ENCODE measurements at regions not wholly inside any gene's neighbourhood (a gene's known extent, or its start where the extent isn't known, plus 50 kb on each side); places are given as distances from the start of the nearest gene placed in this dataset.

DNA sequence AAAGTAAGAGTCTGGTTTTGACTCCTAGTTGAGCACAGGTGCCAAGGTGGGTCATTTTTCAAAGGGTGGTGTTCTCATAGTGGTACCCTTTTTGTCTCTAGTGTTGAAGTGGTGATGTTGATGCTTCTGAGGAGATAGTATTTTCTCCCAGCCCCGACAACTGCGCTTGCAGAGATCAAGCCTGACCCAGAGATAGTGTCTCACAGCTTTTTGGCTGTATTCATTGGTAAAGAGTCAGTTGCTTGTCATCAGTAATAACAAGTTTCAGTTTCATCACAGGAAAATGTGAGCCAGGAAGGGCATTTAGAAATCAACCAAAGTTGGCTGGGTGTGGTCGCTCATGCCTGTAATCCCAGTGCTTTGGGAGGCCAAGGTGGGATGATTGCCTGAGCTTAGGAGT lies 139.3 kb downstream of the NFKBIZ start:
- dilution Hi-C loops (cut with MboI; ENCODE audit: extremely low pct_ligation_motif_present, low sequenced_read_pairs), result no loop called here
- H3K9me1 ChIP-seq (replicated peaks; ENCODE audit: control insufficient read depth, extremely low read depth, insufficient read depth, low read length), result no peaks in the 10 kb centered on the region
- FAIRE-seq, result no peak

More for the DNA sequence above, 139.3 kb downstream of the NFKBIZ start:
- BruUV-seq (replicated peaks), result no TSS peak
- H3K27me3 ChIP-seq (ENCODE audit: control insufficient read depth in 2 of 2, insufficient read depth in 2 of 2, low read length in 2 of 2), result no peaks in the 10 kb centered on the region
- no peaks in the 10 kb centered on the region for H4K20me1 ChIP-seq (replicated peaks; ENCODE audit: control insufficient read depth, extremely low read depth, insufficient read depth, low read length)
- no peak for DNase-seq (ENCODE audit: low read depth, low spot score)
- ChIA-PET CTCF (interaction anchor here (1.6 kb wide), 1 partner anchor 12 kb away, joined by 4 read pairs; no protein-coding TSS in a partner anchor), POLR2A (no interaction called here)
- no peaks in the 10 kb centered on the region for H3K4me1 ChIP-seq (ENCODE audit: control insufficient read depth, extremely low read depth, insufficient read depth, low read length)
- H2AFZ ChIP-seq (ENCODE audit: low read depth, low read length), result no peak overlapping the region
- intact Hi-C loops (cut with micrococcal nuclease), result no loop called here
- H3K36me3 ChIP-seq (ENCODE audit: control insufficient read depth in 2 of 2, extremely low read depth in 1 of 2, insufficient read depth in 2 of 2, low read length in 2 of 2), result no peaks in the 10 kb centered on the region
- TF ChIP-seq GATA2 (IDR thresholded peaks at IDR 0.05; ENCODE audit: insufficient read depth, insufficient read length, low read depth, low read length), result no peak
- TF ChIP-seq JUN (IDR thresholded peaks at IDR 0.05; ENCODE audit: borderline replicate concordance, insufficient read depth, insufficient read length, low read depth), result no peak
- no peak for TF ChIP-seq POLR2AphosphoS5 (IDR thresholded peaks at IDR 0.05; ENCODE audit: insufficient read depth, low read depth, low read length)
- no peak for TF ChIP-seq MYC (IDR thresholded peaks at IDR 0.05; ENCODE audit: low read depth, low read length)
- TF ChIP-seq, protein P1, sequence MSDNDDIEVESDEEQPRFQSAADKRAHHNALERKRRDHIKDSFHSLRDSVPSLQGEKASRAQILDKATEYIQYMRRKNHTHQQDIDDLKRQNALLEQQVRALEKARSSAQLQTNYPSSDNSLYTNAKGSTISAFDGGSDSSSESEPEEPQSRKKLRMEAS (IDR thresholded peaks at IDR 0.05; ENCODE audit: insufficient read depth, insufficient read length), result no peak
- no peak for TF ChIP-seq EZH2 (IDR thresholded peaks at IDR 0.05; ENCODE audit: borderline replicate concordance, low read depth, low read length, severe bottlenecking)
- TF ChIP-seq FOS (IDR thresholded peaks at IDR 0.05; ENCODE audit: borderline replicate concordance, insufficient read depth, low read length), result no peak
- TF ChIP-seq, protein P2, sequence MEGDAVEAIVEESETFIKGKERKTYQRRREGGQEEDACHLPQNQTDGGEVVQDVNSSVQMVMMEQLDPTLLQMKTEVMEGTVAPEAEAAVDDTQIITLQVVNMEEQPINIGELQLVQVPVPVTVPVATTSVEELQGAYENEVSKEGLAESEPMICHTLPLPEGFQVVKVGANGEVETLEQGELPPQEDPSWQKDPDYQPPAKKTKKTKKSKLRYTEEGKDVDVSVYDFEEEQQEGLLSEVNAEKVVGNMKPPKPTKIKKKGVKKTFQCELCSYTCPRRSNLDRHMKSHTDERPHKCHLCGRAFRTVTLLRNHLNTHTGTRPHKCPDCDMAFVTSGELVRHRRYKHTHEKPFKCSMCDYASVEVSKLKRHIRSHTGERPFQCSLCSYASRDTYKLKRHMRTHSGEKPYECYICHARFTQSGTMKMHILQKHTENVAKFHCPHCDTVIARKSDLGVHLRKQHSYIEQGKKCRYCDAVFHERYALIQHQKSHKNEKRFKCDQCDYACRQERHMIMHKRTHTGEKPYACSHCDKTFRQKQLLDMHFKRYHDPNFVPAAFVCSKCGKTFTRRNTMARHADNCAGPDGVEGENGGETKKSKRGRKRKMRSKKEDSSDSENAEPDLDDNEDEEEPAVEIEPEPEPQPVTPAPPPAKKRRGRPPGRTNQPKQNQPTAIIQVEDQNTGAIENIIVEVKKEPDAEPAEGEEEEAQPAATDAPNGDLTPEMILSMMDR (IDR thresholded peaks at IDR 0.05; ENCODE audit: extremely low read depth in 1 of 2, insufficient read depth in 1 of 2, low read depth in 1 of 2, low read length in 2 of 2), result no peak
- no peak for TF ChIP-seq POLR2A (IDR thresholded peaks at IDR 0.05; ENCODE audit: low read depth, low read length)
- H3K79me2 ChIP-seq (ENCODE audit: control insufficient read depth, insufficient read depth, low read length), result no peaks in the 10 kb centered on the region
- H3K9ac ChIP-seq (replicated peaks; ENCODE audit: extremely low read depth, insufficient read depth, low read length), result no peak overlapping the region
- H3K27ac ChIP-seq (ENCODE audit: insufficient read depth, low read depth, low read length), result no peak overlapping the region
- no peak overlapping the region for H3K4me3 ChIP-seq (replicated peaks in 1 of 3; ENCODE audit: insufficient read depth in 1 of 3, low read depth in 1 of 3, low read length in 3 of 3)
- H3K9me3 ChIP-seq (replicated peaks; ENCODE audit: control insufficient read depth, insufficient read depth, low read length), result no peaks in the 10 kb centered on the region
- no peak overlapping the region for H3K4me2 ChIP-seq (ENCODE audit: insufficient read depth, low read length)
